ENCODE measurements at regions not wholly inside any gene's neighbourhood (a gene's known extent, or its start where the extent isn't known, plus 50 kb on each side); places are given as distances from the start of the nearest gene placed in this dataset.

- peak overlapping the region; percentile 5 for H3K4me3 ChIP-seq (ENCODE audit: low read depth, low read length)
- no peak for TF ChIP-seq CTCF (conservative IDR thresholded peaks at IDR 0.05; ENCODE audit: low read depth, low read length)
- DNase-seq (ENCODE audit: low read depth): no peak
Observed at GRCh38 chr13:104057861-104058260, 991.6 kb upstream of the SLC10A2 start.

- TF ChIP-seq CTCF (conservative IDR thresholded peaks at IDR 0.05; ENCODE audit: low read depth, low read length): no peak
- DNase-seq (ENCODE audit: low read depth): no peak
- no peak overlapping the region for H3K4me3 ChIP-seq (ENCODE audit: low read depth, low read length)
Observed at GRCh38 chr13:104045907-104046306, 979.7 kb upstream of the SLC10A2 start.

- no peak for DNase-seq (ENCODE audit: low read depth)
- TF ChIP-seq CTCF (conservative IDR thresholded peaks at IDR 0.05; ENCODE audit: low read depth, low read length): no peak
- H3K4me3 ChIP-seq (ENCODE audit: low read depth, low read length): no peak overlapping the region
Observed at GRCh38 chr13:104043184-104043583, 977.0 kb upstream of the SLC10A2 start.

- DNase-seq (ENCODE audit: low read depth): no peak
- no peak overlapping the region for H3K4me3 ChIP-seq (ENCODE audit: low read depth, low read length)
- no peak for TF ChIP-seq CTCF (conservative IDR thresholded peaks at IDR 0.05; ENCODE audit: low read depth, low read length)
Observed at GRCh38 chr13:104034891-104035290, 968.7 kb upstream of the SLC10A2 start.

GRCh38 chr13:104025303-104025702 lies 959.1 kb upstream of the SLC10A2 start:
- DNase-seq (ENCODE audit: low read depth): no peak
- TF ChIP-seq CTCF (conservative IDR thresholded peaks at IDR 0.05; ENCODE audit: low read depth, low read length): no peak
- no peak overlapping the region for H3K4me3 ChIP-seq (ENCODE audit: low read depth, low read length)

- DNase-seq (ENCODE audit: low read depth): no peak
- no peak for TF ChIP-seq CTCF (conservative IDR thresholded peaks at IDR 0.05; ENCODE audit: low read depth, low read length)
- no peak overlapping the region for H3K4me3 ChIP-seq (ENCODE audit: low read depth, low read length)
Observed at GRCh38 chr13:104024416-104025170, 958.4 kb upstream of the SLC10A2 start.

GRCh38 chr13:104021806-104022397 lies 955.7 kb upstream of the SLC10A2 start:
- no peak overlapping the region for H3K4me3 ChIP-seq (ENCODE audit: low read depth, low read length)
- DNase-seq (ENCODE audit: low read depth): no peak
- TF ChIP-seq CTCF (conservative IDR thresholded peaks at IDR 0.05; ENCODE audit: low read depth, low read length): no peak
